Body of pancreas (tissue), 4 donors: ENCODE measurements at regions not wholly inside any gene's neighbourhood (a gene's known extent, or its start where the extent isn't known, plus 50 kb on each side); places are given as distances from the start of the nearest gene placed in this dataset.
A peak's percentile ranks its signal among the peaks of the same experiment; 100 is the strongest.

Source experiments
- ATAC-seq: fragments of 150-250 bp; one replicate; pipeline ENCODE4 v1.9.1; 2016
- DNase-seq, 4 donors: peaks; one replicate each; pipeline ENCODE4 v3.0.0-alpha.2; 2019
- H3K27ac ChIP-seq, 4 donors: fragments of 200-600 bp; sonication (generic); 1 replicate in 3 of 4; 2 replicates in 1 of 4; pipeline versions ENCODE4 v1.5.1 to v1.6.1; 2016 to 2019; ENCODE audit warnings: mild to moderate bottlenecking in 1 of 4, mixed read lengths in 1 of 4, moderate library complexity in 1 of 4
- H3K27me3 ChIP-seq, 2 donors: fragments of 200-600 bp; sonication (generic); one replicate each; pipeline ENCODE4 v1.6.0; 2016; ENCODE audit warnings: mild to moderate bottlenecking in 1 of 2
- H3K36me3 ChIP-seq, 2 donors: fragments of 200-600 bp; sonication (generic); replicated peaks in 1 of 2; 2 replicates each; pipeline ENCODE4 v1.5.1; 2016; ENCODE audit warnings: low read depth in 2 of 2; ENCODE audit not compliant: insufficient read depth in 1 of 2
- H3K4me1 ChIP-seq: fragments of 200-600 bp; sonication (generic); one replicate; pipeline ENCODE4 v1.6.0; 2016
- H3K4me3 ChIP-seq, 2 donors: fragments of 200-600 bp; sonication (generic); 1 replicate in 1 of 2; 2 replicates in 1 of 2; pipeline ENCODE4 v1.5.1; 2016 to 2019
- H3K9me3 ChIP-seq, 3 donors: fragments of 200-600 bp; sonication (generic); 1 replicate in 2 of 3; 2 replicates in 1 of 3; pipeline ENCODE4 v1.5.1; 2016
- POLR2A ChIP-seq, 3 donors: fragments of 450-650 bp; IDR thresholded peaks; one replicate each; pipeline ENCODE4 v1.6.1; 2016; ENCODE audit warnings: antibody characterized with exemption in 3 of 3, mild to moderate bottlenecking in 2 of 3
- WGBS, 2 donors: methylation state at CpG; one replicate each; pipeline ENCODE4 v1.1.5; 2017; 5-methylcytosine and 5-hydroxymethylcytosine counted together
- intact Hi-C: fragments of 100-400 bp; cut with DNase I; formaldehyde crosslinking; loops from one replicate; pipeline ENCODE4 v1.15.1; 2023
- TF ChIP-seq, protein P1 (sequence below), 7 experiments: fragments of 450-650 bp in 4 of 7; fragments of 200-600 bp in 3 of 7; sonication (generic) in 3 of 7; IDR thresholded peaks; one replicate each; pipeline ENCODE4 v1.5.1; 2016 to 2019; ENCODE audit warnings: antibody characterized with exemption in 7 of 7

- intact Hi-C loops = no loop called here
- 21 to 37% methylated on average over 3 of the region's 3 CpGs for WGBS, 2 donors
- peak; percentile 75 for ATAC-seq
- TF ChIP-seq, protein P1, sequence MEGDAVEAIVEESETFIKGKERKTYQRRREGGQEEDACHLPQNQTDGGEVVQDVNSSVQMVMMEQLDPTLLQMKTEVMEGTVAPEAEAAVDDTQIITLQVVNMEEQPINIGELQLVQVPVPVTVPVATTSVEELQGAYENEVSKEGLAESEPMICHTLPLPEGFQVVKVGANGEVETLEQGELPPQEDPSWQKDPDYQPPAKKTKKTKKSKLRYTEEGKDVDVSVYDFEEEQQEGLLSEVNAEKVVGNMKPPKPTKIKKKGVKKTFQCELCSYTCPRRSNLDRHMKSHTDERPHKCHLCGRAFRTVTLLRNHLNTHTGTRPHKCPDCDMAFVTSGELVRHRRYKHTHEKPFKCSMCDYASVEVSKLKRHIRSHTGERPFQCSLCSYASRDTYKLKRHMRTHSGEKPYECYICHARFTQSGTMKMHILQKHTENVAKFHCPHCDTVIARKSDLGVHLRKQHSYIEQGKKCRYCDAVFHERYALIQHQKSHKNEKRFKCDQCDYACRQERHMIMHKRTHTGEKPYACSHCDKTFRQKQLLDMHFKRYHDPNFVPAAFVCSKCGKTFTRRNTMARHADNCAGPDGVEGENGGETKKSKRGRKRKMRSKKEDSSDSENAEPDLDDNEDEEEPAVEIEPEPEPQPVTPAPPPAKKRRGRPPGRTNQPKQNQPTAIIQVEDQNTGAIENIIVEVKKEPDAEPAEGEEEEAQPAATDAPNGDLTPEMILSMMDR (IDR thresholded peaks at IDR 0.05) = no peak
- TF ChIP-seq POLR2A (IDR thresholded peaks at IDR 0.05) = no peak
- Histone ChIP-seq H3K4me3 (no peak overlapping the region), H3K27me3 (no peaks in the 10 kb centered on the region), H3K27ac (peak overlapping the region in 2 of 4 donors; percentile 6 to 56), H3K4me1 (no peaks in the 10 kb centered on the region), H3K9me3 (no peaks in the 10 kb centered on the region), H3K36me3 (no peaks in the 10 kb centered on the region)
- no peak for DNase-seq
Observed at GRCh38 chr20:61166324-61166723, 85.7 kb upstream of the CDH4 start.

DNA sequence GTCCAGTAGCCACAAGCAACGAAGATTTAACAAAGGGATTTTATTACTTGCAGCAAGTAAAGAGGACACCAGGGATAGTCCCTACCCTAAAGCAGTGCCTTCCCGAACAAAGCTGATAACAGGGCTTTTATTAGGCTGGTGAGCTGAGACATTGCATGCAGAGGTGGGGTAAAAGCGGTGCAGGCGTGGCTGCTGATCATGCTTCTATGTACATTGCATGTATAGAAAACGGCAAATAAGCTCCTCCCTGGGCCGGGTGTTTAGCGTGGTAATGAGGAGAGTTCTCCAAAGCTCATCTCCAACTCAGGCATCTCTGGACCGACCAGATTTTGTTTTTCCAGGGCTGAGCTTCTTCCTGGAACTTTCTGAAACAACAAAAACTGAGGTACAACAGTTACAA is 83.5 kb upstream of the CDH4 start:
- WGBS, 2 donors = 46 to 52% methylated on average over 8 of the region's 8 CpGs
- intact Hi-C loops = no loop called here
- no peak overlapping the region for H3K27ac ChIP-seq
- TF ChIP-seq, protein P1 (IDR thresholded peaks at IDR 0.05) = no peak
- no peak for TF ChIP-seq POLR2A (IDR thresholded peaks at IDR 0.05)
- no peak overlapping the region for H3K4me3 ChIP-seq
- ATAC-seq = no peak
- no peaks in the 10 kb centered on the region for H3K36me3 ChIP-seq
- no peaks in the 10 kb centered on the region for H3K27me3 ChIP-seq
- no peaks in the 10 kb centered on the region for H3K4me1 ChIP-seq
- DNase-seq = no peak
- H3K9me3 ChIP-seq = no peaks in the 10 kb centered on the region

DNA sequence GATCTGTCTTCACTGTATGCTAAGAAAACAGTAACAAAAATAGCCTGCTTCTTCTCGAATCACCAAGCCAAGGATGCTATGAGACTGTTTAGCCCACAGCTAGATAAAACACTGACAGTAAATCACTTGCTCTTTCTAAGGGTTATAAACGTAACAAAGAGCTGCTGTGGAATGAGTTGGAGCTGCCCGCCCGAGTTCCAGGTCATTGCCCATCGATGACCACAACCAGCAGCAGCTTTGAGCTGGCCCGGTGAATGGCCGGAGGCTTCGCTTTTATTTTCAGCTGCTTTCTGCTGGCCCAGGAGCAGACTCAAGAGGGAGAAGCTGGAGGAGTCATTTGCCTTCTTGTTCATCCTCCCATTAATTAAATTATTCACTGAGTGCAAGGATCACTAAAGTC is 82.2 kb upstream of the CDH4 start:
- ATAC-seq (no peak), DNase-seq (no peak)
- H3K4me3 ChIP-seq = no peak overlapping the region
- no peak overlapping the region for H3K27ac ChIP-seq
- no peaks in the 10 kb centered on the region for H3K36me3 ChIP-seq
- H3K9me3 ChIP-seq = no peaks in the 10 kb centered on the region
- TF ChIP-seq, protein P1 (IDR thresholded peaks at IDR 0.05) = no peak
- TF ChIP-seq POLR2A (IDR thresholded peaks at IDR 0.05) = no peak
- 65 to 67% methylated on average over 7 to 8 of the region's 8 CpGs for WGBS, 2 donors
- intact Hi-C loops = no loop called here
- H3K27me3 ChIP-seq = no peaks in the 10 kb centered on the region
- H3K4me1 ChIP-seq = no peaks in the 10 kb centered on the region

- no peak for TF ChIP-seq POLR2A (IDR thresholded peaks at IDR 0.05)
- TF ChIP-seq, protein P1 (IDR thresholded peaks at IDR 0.05) = no peak
- ATAC-seq = no peak
- intact Hi-C loops = no loop called here
- no peak for DNase-seq
- no peak overlapping the region for H3K27ac ChIP-seq
- 47 to 52% methylated on average over 11 of the region's 11 CpGs for WGBS, 2 donors
- H3K27me3 ChIP-seq = no peaks in the 10 kb centered on the region
- H3K4me1 ChIP-seq = no peaks in the 10 kb centered on the region
- H3K4me3 ChIP-seq = no peak overlapping the region
- H3K36me3 ChIP-seq = no peaks in the 10 kb centered on the region
- no peaks in the 10 kb centered on the region for H3K9me3 ChIP-seq
Observed at GRCh38 chr20:61170496-61171320, 81.4 kb upstream of the CDH4 start.

GRCh38 chr20:61173267-61173666 is 78.8 kb upstream of the CDH4 start:
- Histone ChIP-seq H3K27ac (no peak overlapping the region), H3K9me3 (no peaks in the 10 kb centered on the region), H3K4me1 (no peaks in the 10 kb centered on the region), H3K4me3 (no peak overlapping the region), H3K36me3 (no peaks in the 10 kb centered on the region), H3K27me3 (no peaks in the 10 kb centered on the region)
- 77 to 89% methylated on average over 2 of the region's 2 CpGs for WGBS, 2 donors
- intact Hi-C loops = no loop called here
- TF ChIP-seq, protein P1 (IDR thresholded peaks at IDR 0.05) = no peak
- no peak for TF ChIP-seq POLR2A (IDR thresholded peaks at IDR 0.05)
- ATAC-seq (no peak), DNase-seq (no peak)
